ENCODE measurements at regions not wholly inside any gene's neighbourhood (a gene's known extent, or its start where the extent isn't known, plus 50 kb on each side); places are given as distances from the start of the nearest gene placed in this dataset.

GRCh38 chr4:112036886-112037285 is 108.4 kb upstream of the FAM241A start:
- no peak overlapping the region for H4K8ac ChIP-seq (ENCODE audit: extremely low read depth, insufficient read depth, low read length)
- no peak overlapping the region for H3K18ac ChIP-seq (ENCODE audit: extremely low read depth, low read length)
- H4K5ac ChIP-seq (ENCODE audit: insufficient read length, low read depth, low read length) = no peak overlapping the region
- no peaks in the 10 kb centered on the region for H3K36me3 ChIP-seq (ENCODE audit: control insufficient read depth in 2 of 4, insufficient read depth in 4 of 4, low read length in 3 of 4)
- 0 out of 2 replicates have a peak overlapping the region, but pooled peaks have one; percentile 8 for H2AFZ ChIP-seq (ENCODE audit: low read length)
- no peaks in the 10 kb centered on the region for H3K79me2 ChIP-seq (ENCODE audit: control insufficient read depth in 1 of 2, insufficient read depth in 2 of 2, low read length in 2 of 2)
- H2AK5ac ChIP-seq (ENCODE audit: low read depth, low read length) = no peak overlapping the region
- DNase-seq (ENCODE audit: low read depth in 1 of 2, low spot score in 2 of 2) (no peak), FAIRE-seq (no peak)
- H3K23me2 ChIP-seq (ENCODE audit: low read depth, low read length) = no peaks in the 10 kb centered on the region
- no peak overlapping the region for H3K4me2 ChIP-seq (ENCODE audit: insufficient read depth in 1 of 2, low read depth in 2 of 2, low read length in 2 of 2)
- H2BK120ac ChIP-seq (replicated peaks; ENCODE audit: low read depth, low read length) = no peak overlapping the region
- H2BK15ac ChIP-seq (ENCODE audit: low read length) = no peak overlapping the region
- no peak overlapping the region for H2BK12ac ChIP-seq (ENCODE audit: low read depth, low read length)
- no peaks in the 10 kb centered on the region for H3K27me3 ChIP-seq (replicated peaks in 1 of 4; ENCODE audit: control insufficient read depth in 3 of 4, extremely low read depth in 1 of 4, insufficient read depth in 3 of 4, low read length in 3 of 4)
- H3K4me3 ChIP-seq (ENCODE audit: extremely low read depth in 1 of 4, insufficient read depth in 2 of 4, low read depth in 3 of 4, low read length in 4 of 4) = no peak overlapping the region
- ChIA-PET CTCF (ENCODE audit: partially characterized antibody) (interaction anchor here (0.7 to 1.6 kb wide), 3 partner anchors 52 to 182 kb away, joined by 3 to 4 read pairs (median 3); no protein-coding TSS in a partner anchor), POLR2A (ENCODE audit: partially characterized antibody) (no interaction called here)
- no peak overlapping the region for H2BK20ac ChIP-seq (ENCODE audit: low read length)
- no peaks in the 10 kb centered on the region for H4K20me1 ChIP-seq (replicated peaks in 1 of 2; ENCODE audit: control insufficient read depth in 1 of 2, insufficient read depth in 2 of 2, low read length in 2 of 2)
- H3K79me1 ChIP-seq (ENCODE audit: low read depth, low read length) = no peaks in the 10 kb centered on the region
- TF ChIP-seq TBP (IDR thresholded peaks at IDR 0.05; ENCODE audit: low read depth, low read length) = no peak
- no peak for TF ChIP-seq CHD1 (IDR thresholded peaks at IDR 0.05; ENCODE audit: low read depth, low read length)
- no peak for TF ChIP-seq RXRA (IDR thresholded peaks at IDR 0.05; ENCODE audit: insufficient read depth, low read depth, low read length)
- TF ChIP-seq EGR1 (IDR thresholded peaks at IDR 0.05; ENCODE audit: borderline replicate concordance, low read depth, low read length) = no peak
- no peak for TF ChIP-seq NANOG (IDR thresholded peaks at IDR 0.05; ENCODE audit: insufficient read depth, low read depth, low read length, poor library complexity, severe bottlenecking)
- TF ChIP-seq EP300 (IDR thresholded peaks at IDR 0.05; ENCODE audit: borderline replicate concordance in 1 of 2, low read depth in 2 of 2, low read length in 2 of 2) = no peak
- TF ChIP-seq CHD2 (IDR thresholded peaks at IDR 0.05; ENCODE audit: low read length) = no peak
- TF ChIP-seq EZH2 (IDR thresholded peaks at IDR 0.05; ENCODE audit: low read depth, low read length, severe bottlenecking) = no peak
- no peak overlapping the region for H3K4ac ChIP-seq (replicated peaks; ENCODE audit: insufficient read length, low read depth, low read length)
- 70% methylated on average over 3 of the region's 3 CpGs; no CpG with 5 or more reads in 1 of the 2 experiments for WGBS, 2 experiments (ENCODE audit: extremely low coverage in 1 of 2, insufficient coverage in 1 of 2, insufficient read length in 1 of 2, insufficient replicate concordance in 2 of 2, low coverage in 1 of 2, low lambda C conversion rate in 2 of 2, missing lambda C conversion rate in 1 of 2)
- no peak overlapping the region for H3K9ac ChIP-seq (replicated peaks in 1 of 4; ENCODE audit: extremely low read depth in 1 of 4, low read depth in 3 of 4, low read length in 3 of 4)
- no peak overlapping the region for H2BK5ac ChIP-seq (ENCODE audit: low read depth, low read length)
- H3K23ac ChIP-seq (ENCODE audit: insufficient read length) = no peak overlapping the region
- no peak overlapping the region for H3K14ac ChIP-seq (ENCODE audit: insufficient read length)
- H4K91ac ChIP-seq (replicated peaks; ENCODE audit: insufficient read length, low read length) = no peak overlapping the region
- H3K9me3 ChIP-seq (ENCODE audit: insufficient read depth in 2 of 2, low read depth in 1 of 2, low read length in 1 of 2) = no peaks in the 10 kb centered on the region
- H3K4me1 ChIP-seq (replicated peaks in 1 of 4; ENCODE audit: control insufficient read depth in 3 of 4, insufficient read depth in 4 of 4, low read length in 3 of 4) = no peaks in the 10 kb centered on the region
- no peak overlapping the region for H3K56ac ChIP-seq (replicated peaks; ENCODE audit: insufficient read length, low read depth, low read length)
- H3K27ac ChIP-seq (ENCODE audit: low read depth, low read length) = no peak overlapping the region
